NCI-H774 (cell line): ENCODE measurements at regions not wholly inside any gene's neighbourhood (a gene's known extent, or its start where the extent isn't known, plus 50 kb on each side); places are given as distances from the start of the nearest gene placed in this dataset.

Source experiments
- DNase-seq: peaks from one replicate; lab custom pipeline; 2025; lab: John Stamatoyannopoulos, UW

GRCh38 chr4:54359919-54360650, 131.0 kb downstream of the PDGFRA start:
- DNase-seq: no peak

DNA sequence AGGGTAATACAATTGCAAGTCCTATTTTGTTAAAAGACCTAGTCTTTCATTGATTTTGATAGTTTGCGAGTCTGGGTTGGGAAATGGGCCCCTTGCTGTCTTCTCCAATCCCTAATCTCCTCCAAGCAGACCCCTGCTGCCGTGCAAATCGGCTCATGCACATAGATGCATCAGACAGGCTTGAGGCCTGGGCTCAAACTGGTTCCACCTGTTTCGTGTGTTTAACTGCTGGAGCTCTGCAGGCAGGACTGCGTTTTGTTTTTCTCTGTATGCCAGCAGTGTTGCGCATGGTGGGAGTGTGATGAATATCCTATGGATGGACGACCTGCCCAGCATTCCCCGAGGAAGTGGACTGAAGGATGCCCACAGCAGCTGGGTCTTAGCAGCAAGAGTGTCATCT, 133.9 kb downstream of the PDGFRA start:
- no peak for DNase-seq

DNA sequence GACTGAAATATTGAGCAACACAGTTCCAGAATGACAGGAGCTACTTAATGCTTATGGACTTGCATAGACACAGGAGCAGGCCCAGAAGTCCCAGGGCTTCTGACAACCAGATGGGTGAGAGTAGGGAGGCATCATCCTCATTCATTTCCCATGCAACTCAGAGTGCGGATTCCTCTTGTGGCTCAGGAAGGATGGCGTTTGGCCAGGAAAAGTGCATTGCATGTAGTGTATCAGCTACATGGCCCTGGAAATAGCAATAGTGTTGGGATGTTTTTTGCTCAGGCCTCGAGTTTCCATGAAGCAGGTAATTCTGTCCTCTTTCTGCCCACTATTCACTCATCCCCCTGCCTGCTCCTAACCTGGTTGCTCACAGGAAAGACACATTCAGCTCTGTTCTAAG, 136.6 kb downstream of the PDGFRA start:
- DNase-seq: no peak

GRCh38 chr4:54367059-54367458, 138.0 kb downstream of the PDGFRA start:
- no peak for DNase-seq

DNA sequence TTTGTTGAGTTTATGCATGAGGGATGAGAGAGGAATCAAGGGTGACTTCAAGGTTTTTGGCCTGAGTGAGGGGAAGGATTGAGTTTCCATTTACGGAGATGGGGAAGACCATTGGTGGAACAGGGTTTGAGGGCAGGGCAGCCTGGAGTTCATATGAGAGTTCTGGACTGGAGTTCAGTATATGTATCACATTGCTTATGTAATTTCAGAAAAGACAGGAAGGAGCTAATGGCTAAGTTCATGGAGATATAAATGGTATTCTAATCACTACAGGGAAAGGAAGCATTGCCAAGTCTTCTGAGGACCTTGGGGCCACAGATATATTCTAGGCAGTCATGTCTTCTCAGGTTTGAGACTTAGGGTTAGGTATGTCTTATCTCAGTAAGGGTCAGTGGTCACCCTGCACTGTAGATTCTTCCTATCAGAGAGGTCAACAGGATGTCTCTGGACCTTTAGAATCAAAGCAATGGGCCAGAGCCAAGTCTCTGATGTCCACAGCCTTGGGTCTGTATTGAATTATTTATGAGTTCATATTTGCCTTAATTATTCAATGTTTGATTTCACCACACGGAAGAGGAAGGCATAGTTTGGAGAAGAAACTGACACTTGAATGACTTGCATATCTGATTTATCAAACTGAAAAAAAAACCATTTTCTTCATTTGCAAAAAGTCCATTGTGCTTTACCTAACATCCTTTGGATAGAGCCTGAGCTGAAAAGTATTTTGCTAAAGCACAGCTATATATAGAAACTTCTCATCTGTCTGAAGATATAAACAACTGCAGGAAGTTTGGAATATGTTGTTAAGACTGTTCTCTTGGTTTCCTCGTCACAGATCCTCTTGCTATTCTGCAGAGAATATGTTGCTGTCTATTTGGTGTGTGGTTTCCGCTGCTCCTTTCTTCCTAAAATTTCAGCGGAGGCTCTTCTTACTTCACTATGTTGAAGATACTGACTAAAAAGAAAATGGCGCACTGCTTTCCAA, 139.5 kb downstream of the PDGFRA start:
- DNase-seq: no peak

DNA sequence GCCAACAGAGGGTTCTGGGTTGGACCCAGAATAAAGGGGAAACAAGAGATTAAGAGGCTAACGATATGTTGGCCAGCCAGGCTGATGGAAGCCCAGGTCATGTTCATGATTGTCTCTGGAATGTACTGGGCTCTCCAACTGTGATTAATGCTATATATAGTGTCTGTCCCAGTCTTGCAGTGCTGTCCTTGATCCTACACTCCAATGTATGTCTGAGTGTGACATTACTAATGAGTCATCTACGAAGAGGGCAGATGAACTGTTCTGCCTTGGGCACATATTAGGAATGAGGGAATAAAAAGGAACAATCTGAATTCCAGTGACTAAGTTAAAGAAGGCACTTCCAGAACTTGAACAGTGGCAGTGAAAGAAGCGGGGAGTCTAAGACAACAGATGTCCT, 142.1 kb downstream of the PDGFRA start:
- DNase-seq: no peak

- DNase-seq: no peak
These were observed 143.9 kb downstream of the PDGFRA start for GRCh38 chr4:54372951-54373350.

- DNase-seq: no peak
These were observed 144.7 kb downstream of the PDGFRA start for GRCh38 chr4:54373718-54374210.

DNA sequence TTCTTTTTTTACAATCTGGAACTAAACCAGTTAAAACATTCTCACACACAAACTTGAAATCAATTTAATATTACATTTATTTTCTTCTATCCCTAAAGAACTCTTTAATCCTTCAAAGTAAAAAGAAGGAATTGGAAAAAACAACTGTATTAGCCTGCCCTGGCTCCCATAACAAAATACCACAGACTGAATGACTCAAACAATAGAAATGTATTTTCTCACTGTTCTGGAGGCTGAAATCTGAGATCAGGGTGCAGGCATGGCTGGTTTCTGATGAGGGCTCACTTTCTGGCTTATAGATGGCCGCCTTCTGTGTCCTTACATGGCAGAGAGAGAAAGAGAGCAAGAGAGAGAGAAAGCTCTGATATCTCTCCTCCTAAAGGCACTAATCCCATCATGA, 149.4 kb downstream of the PDGFRA start:
- DNase-seq: no peak

GRCh38 chr4:54384152-54384551, 155.1 kb downstream of the PDGFRA start:
- no peak for DNase-seq

DNA sequence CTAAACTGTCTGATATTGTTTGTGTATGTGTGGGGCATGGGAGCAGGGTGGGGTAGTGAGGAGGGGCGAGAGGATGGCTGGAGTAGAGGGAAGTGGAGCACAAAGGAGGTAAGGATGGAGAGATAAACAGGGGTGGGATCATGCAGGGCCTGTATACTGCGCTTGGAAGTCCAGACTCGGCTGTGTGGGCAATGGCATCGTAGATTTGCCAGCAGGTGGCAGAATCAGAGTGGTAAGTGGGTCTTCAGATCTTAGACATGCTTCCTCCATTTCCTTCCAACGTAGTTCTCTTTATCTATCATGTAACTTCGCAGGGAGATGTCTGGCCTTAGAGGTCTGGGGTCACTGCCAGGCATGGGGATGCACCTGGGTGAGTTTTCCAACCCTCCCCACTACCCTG, 155.5 kb downstream of the PDGFRA start:
- DNase-seq: no peak

DNA sequence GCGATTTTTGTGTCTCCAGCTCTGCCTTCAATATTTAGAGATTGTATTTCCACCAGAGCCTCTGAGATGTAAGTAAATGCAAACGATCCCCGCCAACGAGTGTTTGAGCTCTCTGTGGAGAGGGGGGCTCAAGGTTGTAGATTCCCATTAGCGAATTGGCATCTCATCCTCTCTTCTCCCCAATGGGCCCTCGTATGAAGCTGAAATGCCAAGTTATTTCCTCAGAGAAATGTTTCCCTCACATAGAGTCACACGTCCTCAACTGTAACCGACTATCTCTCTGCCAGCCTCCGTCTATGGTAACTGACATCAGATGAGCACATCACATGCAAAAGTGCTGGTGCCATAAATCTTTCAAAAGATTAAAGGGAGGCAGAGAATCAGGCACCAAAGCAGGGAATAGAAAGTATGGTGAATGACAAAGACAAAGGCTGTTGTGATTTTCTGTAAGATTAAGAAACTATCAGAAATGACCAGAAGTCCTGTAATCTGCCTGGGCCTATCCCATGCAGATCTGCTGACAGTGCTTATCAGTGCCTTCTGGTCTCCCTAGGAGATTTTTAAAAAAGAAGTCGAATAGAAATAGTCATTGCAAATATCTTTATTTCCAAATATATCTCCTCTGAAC, 157.1 kb downstream of the PDGFRA start:
- DNase-seq: no peak

DNA sequence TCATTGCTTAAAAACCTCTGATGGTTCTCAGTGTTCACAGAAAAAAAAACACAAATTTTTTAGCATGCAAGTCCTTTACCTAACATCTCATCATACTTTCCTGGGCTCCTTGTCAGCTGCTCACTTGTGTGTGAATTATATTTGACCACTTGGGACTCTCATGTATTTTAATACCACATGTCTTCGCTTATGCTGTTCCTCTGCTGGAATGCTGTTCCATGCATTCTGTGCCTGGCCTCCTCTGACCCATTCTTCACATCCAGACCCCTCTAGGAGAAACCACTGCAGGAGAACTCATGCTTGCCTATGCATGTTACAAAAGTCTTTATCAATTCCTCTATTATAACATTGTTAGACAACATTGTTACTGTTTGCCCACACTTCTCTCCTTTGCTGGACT, 157.6 kb downstream of the PDGFRA start:
- DNase-seq: no peak

DNA sequence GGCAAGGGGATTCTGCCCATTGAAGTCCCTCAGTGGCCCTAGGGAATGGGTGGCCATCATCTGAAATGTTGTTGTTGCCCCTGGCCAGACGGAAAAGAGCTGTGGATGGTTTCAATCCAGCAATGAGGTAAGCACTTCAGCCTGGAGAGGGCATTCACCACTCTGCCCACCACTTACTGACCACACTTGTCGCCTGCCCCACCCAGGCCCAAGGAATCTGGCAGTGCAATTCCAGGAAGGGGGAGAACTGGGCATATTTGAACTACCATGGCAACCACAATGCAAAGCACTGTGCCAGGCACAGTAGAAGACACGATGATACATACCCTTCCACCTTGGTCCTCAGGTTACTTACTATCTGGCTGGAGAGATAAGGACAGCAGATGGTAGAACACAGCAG, 161.6 kb downstream of the PDGFRA start:
- no peak for DNase-seq

GRCh38 chr4:54391104-54391503, 162.0 kb downstream of the PDGFRA start:
- no peak for DNase-seq

GRCh38 chr4:54392479-54392878, 163.4 kb downstream of the PDGFRA start:
- no peak for DNase-seq

DNA sequence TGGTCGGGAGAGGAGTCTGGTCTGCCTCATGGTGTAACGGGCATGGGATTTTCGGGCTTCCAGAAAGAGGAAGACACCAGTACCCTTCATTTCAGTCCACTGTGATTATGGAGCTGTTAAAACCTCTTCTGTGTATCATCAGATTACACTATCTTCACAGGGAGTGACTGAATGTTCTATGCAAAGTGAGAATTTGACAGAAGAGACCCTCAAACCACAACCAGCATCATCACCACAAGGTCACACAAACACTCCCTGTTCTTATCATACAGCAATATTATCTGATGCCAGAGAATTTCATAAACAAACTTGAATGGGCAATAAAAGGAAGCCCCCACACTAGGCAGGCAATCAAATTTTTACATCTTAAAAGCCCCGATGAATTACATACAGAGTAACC, 164.2 kb downstream of the PDGFRA start:
- DNase-seq: no peak

GRCh38 chr4:54395013-54395527, 166.0 kb downstream of the PDGFRA start:
- no peak for DNase-seq

GRCh38 chr4:54400188-54400587, 171.1 kb downstream of the PDGFRA start:
- DNase-seq: no peak

GRCh38 chr4:54400802-54401201, 171.7 kb downstream of the PDGFRA start:
- DNase-seq: no peak

DNA sequence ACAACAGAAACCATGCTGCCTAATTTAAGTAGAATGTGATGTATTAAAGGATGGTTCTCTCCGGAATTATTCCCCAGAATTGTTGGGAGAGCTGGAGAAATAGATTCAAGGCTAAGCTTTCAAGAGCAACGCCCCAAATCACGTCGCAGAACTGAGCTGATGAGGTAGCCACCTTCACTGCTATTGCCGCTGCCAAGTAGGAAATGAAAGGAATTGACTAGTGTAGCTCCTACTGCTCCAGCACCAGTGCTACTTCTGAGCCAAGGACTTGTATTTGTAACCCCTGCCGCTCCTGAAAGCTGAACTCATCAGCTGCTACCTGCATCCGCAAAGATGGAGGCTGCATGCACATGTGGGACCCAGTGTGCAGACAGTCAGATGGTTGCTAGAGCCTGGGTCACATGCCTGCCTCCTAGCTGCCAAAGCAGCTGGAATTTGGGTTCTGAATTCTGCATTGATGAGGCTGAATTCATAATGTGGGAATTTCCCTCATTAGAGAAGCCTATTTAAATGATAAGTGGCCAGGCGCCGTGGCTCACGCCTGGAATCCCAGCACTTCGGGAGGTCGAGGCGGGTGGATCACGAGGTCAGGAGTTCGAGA, 173.9 kb downstream of the PDGFRA start:
- no peak for DNase-seq
